Fibroblast of lung (primary cell): ENCODE measurements at regions not wholly inside any gene's neighbourhood (a gene's known extent, or its start where the extent isn't known, plus 50 kb on each side); places are given as distances from the start of the nearest gene placed in this dataset.

Source experiments
- EZH2 ChIP-seq: IDR thresholded peaks from 2 replicates; pipeline ENCODE4 v1.5.1; 2012; ENCODE audit warnings: low read length, control low read depth, mild to moderate bottlenecking; ENCODE audit errors: missing control alignments
- TF ChIP-seq, protein P1 (sequence below), 2 donors: IDR thresholded peaks in 1 of 2; conservative IDR thresholded peaks in 1 of 2; 1 replicate in 1 of 2; 2 replicates in 1 of 2; pipeline ENCODE4 v1.5.1; 2011 to 2012; ENCODE audit warnings: low read length in 2 of 2, control low read depth in 1 of 2, inconsistent platforms in 1 of 2, low read depth in 1 of 2, mild to moderate bottlenecking in 1 of 2

DNA sequence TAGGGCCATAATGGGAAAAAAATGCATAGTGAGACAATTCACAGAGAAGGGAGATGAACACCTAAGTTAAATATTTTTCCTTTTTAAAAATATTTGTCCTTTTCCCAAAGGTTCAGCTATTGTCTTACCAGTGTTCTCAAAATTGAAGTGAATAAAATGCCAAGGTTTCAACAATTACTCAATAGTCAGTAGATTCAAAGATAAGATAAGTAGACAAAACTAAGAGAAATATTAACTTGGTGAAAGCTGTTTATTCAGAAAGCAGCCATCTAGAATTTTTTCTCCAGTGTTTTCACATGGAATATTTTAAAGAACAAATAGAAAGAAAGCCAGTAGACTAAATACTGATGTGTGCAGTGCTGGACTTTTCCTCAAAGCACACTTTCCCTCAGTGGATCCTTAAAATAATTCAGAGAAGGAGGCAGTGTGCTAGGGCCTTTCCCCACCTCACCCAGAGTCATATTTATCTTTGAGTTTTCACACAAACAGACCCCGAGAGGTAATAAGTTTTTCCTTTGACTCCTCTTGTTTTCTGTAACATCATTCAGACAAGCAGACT is 144.5 kb upstream of the PLEKHG7 start:
- TF ChIP-seq, protein P1, sequence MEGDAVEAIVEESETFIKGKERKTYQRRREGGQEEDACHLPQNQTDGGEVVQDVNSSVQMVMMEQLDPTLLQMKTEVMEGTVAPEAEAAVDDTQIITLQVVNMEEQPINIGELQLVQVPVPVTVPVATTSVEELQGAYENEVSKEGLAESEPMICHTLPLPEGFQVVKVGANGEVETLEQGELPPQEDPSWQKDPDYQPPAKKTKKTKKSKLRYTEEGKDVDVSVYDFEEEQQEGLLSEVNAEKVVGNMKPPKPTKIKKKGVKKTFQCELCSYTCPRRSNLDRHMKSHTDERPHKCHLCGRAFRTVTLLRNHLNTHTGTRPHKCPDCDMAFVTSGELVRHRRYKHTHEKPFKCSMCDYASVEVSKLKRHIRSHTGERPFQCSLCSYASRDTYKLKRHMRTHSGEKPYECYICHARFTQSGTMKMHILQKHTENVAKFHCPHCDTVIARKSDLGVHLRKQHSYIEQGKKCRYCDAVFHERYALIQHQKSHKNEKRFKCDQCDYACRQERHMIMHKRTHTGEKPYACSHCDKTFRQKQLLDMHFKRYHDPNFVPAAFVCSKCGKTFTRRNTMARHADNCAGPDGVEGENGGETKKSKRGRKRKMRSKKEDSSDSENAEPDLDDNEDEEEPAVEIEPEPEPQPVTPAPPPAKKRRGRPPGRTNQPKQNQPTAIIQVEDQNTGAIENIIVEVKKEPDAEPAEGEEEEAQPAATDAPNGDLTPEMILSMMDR (conservative IDR thresholded peaks at IDR 0.05 in 1 of 2, IDR thresholded peaks at IDR 0.05 in 1 of 2; ENCODE audit: low read depth in 1 of 2, low read length in 2 of 2): no peak
- no peak for TF ChIP-seq EZH2
